ENCODE measurements at regions not wholly inside any gene's neighbourhood (a gene's known extent, or its start where the extent isn't known, plus 50 kb on each side); places are given as distances from the start of the nearest gene placed in this dataset.

- no peak overlapping the region for H3K27ac ChIP-seq (ENCODE audit: low read length)
- H3K9ac ChIP-seq (ENCODE audit: low read length), result no peak overlapping the region
Measured at GRCh38 chr6:40320441-40320840, 266.7 kb downstream of the LRFN2 start.

GRCh38 chr6:40319124-40319523 lies 268.0 kb downstream of the LRFN2 start:
- H3K27me3 ChIP-seq (ENCODE audit: insufficient read depth, low read depth, low read length), result no peaks in the 10 kb centered on the region
- H4K20me1 ChIP-seq (ENCODE audit: insufficient read depth), result no peaks in the 10 kb centered on the region
- H3K9me3 ChIP-seq (ENCODE audit: low read length), result no peaks in the 10 kb centered on the region
- H2AFZ ChIP-seq (ENCODE audit: low read depth, low read length), result no peak overlapping the region
- TF ChIP-seq EP300 (conservative IDR thresholded peaks at IDR 0.05; ENCODE audit: poor library complexity, severe bottlenecking) (no peak), POLR2AphosphoS5 (IDR thresholded peaks at IDR 0.05) (no peak), RAD21 (conservative IDR thresholded peaks at IDR 0.05) (no peak), CTCF (IDR thresholded peaks at IDR 0.05; ENCODE audit: poor library complexity, severe bottlenecking) (no peak), REST (IDR thresholded peaks at IDR 0.05; ENCODE audit: borderline replicate concordance) (no peak), MXI1 (conservative IDR thresholded peaks at IDR 0.05; ENCODE audit: poor library complexity, severe bottlenecking) (no peak), EZH2 (IDR thresholded peaks at IDR 0.05; ENCODE audit: borderline replicate concordance, insufficient read depth, low read length, poor library complexity, severe bottlenecking) (no peak), SMC3 (conservative IDR thresholded peaks at IDR 0.05; ENCODE audit: poor library complexity) (no peak), TAF1 (IDR thresholded peaks at IDR 0.05; ENCODE audit: low read depth) (no peak)
- no peaks in the 10 kb centered on the region for H3F3A ChIP-seq (ENCODE audit: insufficient read depth, low read length, poor library complexity, severe bottlenecking)
- no peak overlapping the region for H3K4me3 ChIP-seq (ENCODE audit: low read length)
- no peaks in the 10 kb centered on the region for H3K9me2 ChIP-seq (ENCODE audit: insufficient read depth, low read length)
- H3K79me2 ChIP-seq (replicated peaks; ENCODE audit: insufficient read depth, low read length), result no peaks in the 10 kb centered on the region
- no peak overlapping the region for H3K4me2 ChIP-seq (ENCODE audit: low read length)
- H3K9ac ChIP-seq (ENCODE audit: low read length), result no peak overlapping the region
- no peaks in the 10 kb centered on the region for H3K36me3 ChIP-seq (ENCODE audit: insufficient read depth, low read length)
- H3K27ac ChIP-seq (ENCODE audit: low read length), result no peak overlapping the region

More at GRCh38 chr6:40320441-40320840, 266.7 kb downstream of the LRFN2 start:
- Histone ChIP-seq H4K20me1 (ENCODE audit: insufficient read depth) (no peaks in the 10 kb centered on the region), H3K9me3 (ENCODE audit: low read length) (no peaks in the 10 kb centered on the region), H3K9me2 (ENCODE audit: insufficient read depth, low read length) (no peaks in the 10 kb centered on the region), H3F3A (ENCODE audit: insufficient read depth, low read length, poor library complexity, severe bottlenecking) (no peaks in the 10 kb centered on the region), H2AFZ (ENCODE audit: low read depth, low read length) (no peak overlapping the region), H3K4me3 (ENCODE audit: low read length) (no peak overlapping the region), H3K36me3 (ENCODE audit: insufficient read depth, low read length) (no peaks in the 10 kb centered on the region), H3K27me3 (ENCODE audit: insufficient read depth, low read depth, low read length) (no peaks in the 10 kb centered on the region), H3K79me2 (replicated peaks; ENCODE audit: insufficient read depth, low read length) (no peaks in the 10 kb centered on the region), H3K4me2 (ENCODE audit: low read length) (no peak overlapping the region)
- TF ChIP-seq MXI1 (conservative IDR thresholded peaks at IDR 0.05; ENCODE audit: poor library complexity, severe bottlenecking) (no peak), EP300 (conservative IDR thresholded peaks at IDR 0.05; ENCODE audit: poor library complexity, severe bottlenecking) (no peak)

- Histone ChIP-seq H3K27ac (ENCODE audit: low read length) (no peak overlapping the region), H3K9me3 (ENCODE audit: low read length) (no peaks in the 10 kb centered on the region), H3K27me3 (ENCODE audit: insufficient read depth, low read depth, low read length) (no peaks in the 10 kb centered on the region), H4K20me1 (ENCODE audit: insufficient read depth) (no peaks in the 10 kb centered on the region), H3K9me2 (ENCODE audit: insufficient read depth, low read length) (no peaks in the 10 kb centered on the region), H3K4me2 (ENCODE audit: low read length) (no peak overlapping the region), H2AFZ (ENCODE audit: low read depth, low read length) (no peak overlapping the region), H3K9ac (ENCODE audit: low read length) (no peak overlapping the region), H3F3A (ENCODE audit: insufficient read depth, low read length, poor library complexity, severe bottlenecking) (no peaks in the 10 kb centered on the region), H3K36me3 (ENCODE audit: insufficient read depth, low read length) (no peaks in the 10 kb centered on the region), H3K79me2 (replicated peaks; ENCODE audit: insufficient read depth, low read length) (no peaks in the 10 kb centered on the region), H3K4me3 (ENCODE audit: low read length) (no peak overlapping the region)
- TF ChIP-seq CTCF (IDR thresholded peaks at IDR 0.05; ENCODE audit: poor library complexity, severe bottlenecking), result no peak
- TF ChIP-seq MXI1 (conservative IDR thresholded peaks at IDR 0.05; ENCODE audit: poor library complexity, severe bottlenecking), result no peak
- TF ChIP-seq EZH2 (IDR thresholded peaks at IDR 0.05; ENCODE audit: borderline replicate concordance, insufficient read depth, low read length, poor library complexity, severe bottlenecking), result no peak
Measured at GRCh38 chr6:40315060-40315459, 272.1 kb downstream of the LRFN2 start.

All from neural cell (in vitro differentiated cells).